Uterus (tissue), 2 donors: ENCODE measurements at regions not wholly inside any gene's neighbourhood (a gene's known extent, or its start where the extent isn't known, plus 50 kb on each side); places are given as distances from the start of the nearest gene placed in this dataset.

Source experiments
- POLR2A ChIP-seq, 2 donors: fragments of 450-650 bp; IDR thresholded peaks; one replicate each; pipeline ENCODE4 v1.6.1; 2016; ENCODE audit warnings: antibody characterized with exemption in 2 of 2, mild to moderate bottlenecking in 1 of 2, moderate library complexity in 1 of 2
- TF ChIP-seq, protein P1 (sequence below), 4 experiments: fragments of 200-600 bp in 2 of 4; fragments of 450-650 bp in 2 of 4; sonication (generic) in 2 of 4; IDR thresholded peaks; one replicate each; pipeline ENCODE4 v1.5.1; 2016 to 2019; ENCODE audit warnings: antibody characterized with exemption in 4 of 4, mild to moderate bottlenecking in 2 of 4, moderate library complexity in 1 of 4

DNA sequence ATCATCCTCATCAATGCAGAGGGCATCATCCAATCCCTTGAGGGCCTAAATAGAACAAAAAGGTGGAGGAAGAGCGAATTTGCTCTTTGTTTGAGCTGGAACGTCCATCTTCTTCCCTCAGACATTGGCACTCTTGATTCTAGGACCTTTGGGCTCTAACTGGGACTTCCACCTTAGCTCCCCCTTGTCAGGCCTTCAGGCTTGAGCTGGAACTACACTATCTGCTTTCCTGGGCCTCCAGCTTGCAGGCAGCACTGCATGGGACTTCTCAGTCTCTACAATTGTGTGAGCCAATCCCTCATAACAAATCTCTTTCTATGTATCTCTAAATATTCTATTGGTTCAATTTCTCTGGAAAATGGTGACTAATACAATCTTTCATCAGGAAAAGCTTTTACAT is 155.4 kb downstream of the MCHR2 start:
- TF ChIP-seq, protein P1, sequence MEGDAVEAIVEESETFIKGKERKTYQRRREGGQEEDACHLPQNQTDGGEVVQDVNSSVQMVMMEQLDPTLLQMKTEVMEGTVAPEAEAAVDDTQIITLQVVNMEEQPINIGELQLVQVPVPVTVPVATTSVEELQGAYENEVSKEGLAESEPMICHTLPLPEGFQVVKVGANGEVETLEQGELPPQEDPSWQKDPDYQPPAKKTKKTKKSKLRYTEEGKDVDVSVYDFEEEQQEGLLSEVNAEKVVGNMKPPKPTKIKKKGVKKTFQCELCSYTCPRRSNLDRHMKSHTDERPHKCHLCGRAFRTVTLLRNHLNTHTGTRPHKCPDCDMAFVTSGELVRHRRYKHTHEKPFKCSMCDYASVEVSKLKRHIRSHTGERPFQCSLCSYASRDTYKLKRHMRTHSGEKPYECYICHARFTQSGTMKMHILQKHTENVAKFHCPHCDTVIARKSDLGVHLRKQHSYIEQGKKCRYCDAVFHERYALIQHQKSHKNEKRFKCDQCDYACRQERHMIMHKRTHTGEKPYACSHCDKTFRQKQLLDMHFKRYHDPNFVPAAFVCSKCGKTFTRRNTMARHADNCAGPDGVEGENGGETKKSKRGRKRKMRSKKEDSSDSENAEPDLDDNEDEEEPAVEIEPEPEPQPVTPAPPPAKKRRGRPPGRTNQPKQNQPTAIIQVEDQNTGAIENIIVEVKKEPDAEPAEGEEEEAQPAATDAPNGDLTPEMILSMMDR (IDR thresholded peaks at IDR 0.05) = no peak
- no peak for TF ChIP-seq POLR2A (IDR thresholded peaks at IDR 0.05)
